Uterus (tissue), 3 donors: ENCODE measurements at regions not wholly inside any gene's neighbourhood (a gene's known extent, or its start where the extent isn't known, plus 50 kb on each side); places are given as distances from the start of the nearest gene placed in this dataset.

Experiments used
- DNase-seq, 2 donors: peaks; one replicate each; pipeline ENCODE4 v3.0.0-alpha.2; 2019 to 2020
- H3K27ac ChIP-seq, 2 donors: fragments of 200-600 bp; sonication (generic); 1 replicate in 1 of 2; 2 replicates in 1 of 2; pipeline ENCODE4 v1.5.1; 2016 to 2018
- H3K27me3 ChIP-seq, 2 donors: fragments of 200-600 bp; sonication (generic); one replicate each; pipeline ENCODE4 v1.5.1; 2018 to 2019; ENCODE audit warnings: control low read depth in 1 of 2
- H3K36me3 ChIP-seq, 2 donors: fragments of 200-600 bp; sonication (generic); one replicate each; pipeline ENCODE4 v1.5.1; 2019; ENCODE audit warnings: control low read depth in 1 of 2
- H3K4me1 ChIP-seq, 2 donors: fragments of 200-600 bp; sonication (generic); one replicate each; pipeline ENCODE4 v1.5.1; 2018 to 2019; ENCODE audit warnings: control low read depth in 1 of 2
- H3K4me3 ChIP-seq, 2 donors: fragments of 200-600 bp; sonication (generic); 1 replicate in 1 of 2; 2 replicates in 1 of 2; pipeline ENCODE4 v1.5.1; 2018 to 2019; ENCODE audit warnings: mild to moderate bottlenecking in 1 of 2
- H3K9me3 ChIP-seq, 2 donors: fragments of 200-600 bp; sonication (generic); one replicate each; pipeline ENCODE4 v1.5.1; 2019; ENCODE audit warnings: control low read depth in 1 of 2
- POLR2A ChIP-seq, 2 donors: fragments of 450-650 bp; IDR thresholded peaks; one replicate each; pipeline ENCODE4 v1.6.1; 2016; ENCODE audit warnings: antibody characterized with exemption in 2 of 2, mild to moderate bottlenecking in 1 of 2, moderate library complexity in 1 of 2
- intact Hi-C: fragments of 100-400 bp; cut with DNase I; formaldehyde crosslinking; loops from one replicate; pipeline ENCODE4 v1.15.1; 2023; ENCODE audit warnings: low total_unique reads
- TF ChIP-seq, protein P1 (sequence below), 4 experiments: fragments of 200-600 bp in 2 of 4; fragments of 450-650 bp in 2 of 4; sonication (generic) in 2 of 4; IDR thresholded peaks; one replicate each; pipeline ENCODE4 v1.5.1; 2016 to 2019; ENCODE audit warnings: antibody characterized with exemption in 4 of 4, mild to moderate bottlenecking in 2 of 4, moderate library complexity in 1 of 4
- donor health status: DM: yes; HTN: yes; CAD: no.

DNA sequence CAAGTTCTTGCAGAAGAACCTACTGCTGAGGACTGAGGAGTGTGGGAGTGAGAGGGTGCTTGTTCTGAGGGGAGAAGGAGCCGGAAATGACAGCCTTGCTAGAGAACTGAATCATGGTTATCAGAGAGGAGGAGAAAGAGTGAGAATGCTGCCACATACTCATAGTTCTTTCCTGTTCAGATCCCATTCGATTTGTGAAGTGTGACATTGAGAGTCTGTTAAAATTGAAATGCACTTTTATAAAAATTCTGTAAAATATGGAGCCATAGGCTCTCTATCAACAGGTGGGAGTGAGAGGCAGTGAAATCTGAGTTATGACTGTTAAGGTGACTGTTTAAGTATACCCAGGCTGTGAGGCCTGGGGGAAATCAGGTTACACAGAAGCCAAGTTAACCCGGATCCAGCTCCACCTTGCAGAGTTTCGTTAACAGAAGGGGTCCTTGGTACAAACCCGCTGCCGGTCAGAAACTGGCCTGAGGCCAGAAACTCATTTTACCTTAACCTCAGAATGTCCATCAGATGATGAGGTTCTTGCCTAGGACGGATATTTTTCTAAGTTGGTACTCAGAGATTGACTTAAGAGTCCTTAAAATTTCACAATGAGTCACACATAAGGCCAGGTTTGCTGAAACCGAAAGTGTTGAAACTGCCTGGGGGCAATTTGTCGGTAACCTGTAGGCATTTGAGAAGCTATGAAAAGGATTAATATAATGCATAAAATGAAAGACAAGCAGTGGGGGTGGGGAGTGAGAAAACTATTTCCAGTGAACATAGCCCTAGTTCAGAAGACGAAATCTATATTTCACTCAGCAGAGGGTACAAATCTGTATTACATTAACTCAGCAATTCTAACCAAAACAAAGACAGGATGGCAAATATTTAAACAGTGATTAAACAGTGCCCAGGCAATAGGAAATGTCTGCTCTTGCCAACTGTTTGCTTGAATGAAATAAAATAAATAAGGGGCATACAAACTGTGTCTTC lies 350.5 kb downstream of the KCNRG start:
- H3K9me3 ChIP-seq: no peaks in the 10 kb centered on the region
- no peak overlapping the region for H3K27ac ChIP-seq
- H3K27me3 ChIP-seq: no peaks in the 10 kb centered on the region
- DNase-seq: no peak
- no peak for TF ChIP-seq POLR2A (IDR thresholded peaks at IDR 0.05)
- TF ChIP-seq, protein P1, sequence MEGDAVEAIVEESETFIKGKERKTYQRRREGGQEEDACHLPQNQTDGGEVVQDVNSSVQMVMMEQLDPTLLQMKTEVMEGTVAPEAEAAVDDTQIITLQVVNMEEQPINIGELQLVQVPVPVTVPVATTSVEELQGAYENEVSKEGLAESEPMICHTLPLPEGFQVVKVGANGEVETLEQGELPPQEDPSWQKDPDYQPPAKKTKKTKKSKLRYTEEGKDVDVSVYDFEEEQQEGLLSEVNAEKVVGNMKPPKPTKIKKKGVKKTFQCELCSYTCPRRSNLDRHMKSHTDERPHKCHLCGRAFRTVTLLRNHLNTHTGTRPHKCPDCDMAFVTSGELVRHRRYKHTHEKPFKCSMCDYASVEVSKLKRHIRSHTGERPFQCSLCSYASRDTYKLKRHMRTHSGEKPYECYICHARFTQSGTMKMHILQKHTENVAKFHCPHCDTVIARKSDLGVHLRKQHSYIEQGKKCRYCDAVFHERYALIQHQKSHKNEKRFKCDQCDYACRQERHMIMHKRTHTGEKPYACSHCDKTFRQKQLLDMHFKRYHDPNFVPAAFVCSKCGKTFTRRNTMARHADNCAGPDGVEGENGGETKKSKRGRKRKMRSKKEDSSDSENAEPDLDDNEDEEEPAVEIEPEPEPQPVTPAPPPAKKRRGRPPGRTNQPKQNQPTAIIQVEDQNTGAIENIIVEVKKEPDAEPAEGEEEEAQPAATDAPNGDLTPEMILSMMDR (IDR thresholded peaks at IDR 0.05): no peak
- H3K4me3 ChIP-seq: no peak overlapping the region
- intact Hi-C loops: no loop called here
- no peaks in the 10 kb centered on the region for H3K36me3 ChIP-seq
- H3K4me1 ChIP-seq: no peaks in the 10 kb centered on the region

DNA sequence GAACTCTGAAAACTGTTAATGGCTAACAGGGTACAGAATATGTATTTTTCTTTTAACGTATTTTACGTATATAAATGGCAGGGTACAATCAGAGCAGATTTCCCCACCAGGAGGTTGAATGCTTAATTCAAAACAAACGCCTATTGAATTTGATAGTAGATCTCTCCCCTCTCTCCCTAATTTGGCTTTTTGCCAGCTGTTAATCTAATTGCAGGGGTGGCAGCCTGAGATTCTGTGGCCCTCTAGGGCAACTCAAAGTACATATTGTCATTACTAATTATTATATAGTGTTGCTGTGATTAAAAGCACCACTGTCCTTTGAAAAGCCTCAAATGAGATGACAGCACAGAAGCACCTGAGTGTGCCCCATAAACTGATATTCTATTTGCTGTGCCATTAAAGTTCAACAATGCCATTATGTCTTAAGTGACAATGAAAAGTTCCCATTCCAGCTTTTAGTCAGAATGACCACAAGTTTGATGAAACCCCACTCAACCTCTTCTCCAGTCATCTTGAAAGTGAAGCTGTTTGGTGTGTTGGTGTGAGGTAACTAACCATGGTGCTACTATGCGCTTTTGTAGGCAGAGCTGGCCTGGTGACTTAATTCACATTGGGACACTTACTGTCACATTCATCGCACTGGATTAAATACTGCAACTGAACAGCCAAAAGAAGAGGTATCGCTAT lies 351.4 kb downstream of the KCNRG start:
- DNase-seq: no peak
- intact Hi-C loops: no loop called here
- H3K27ac ChIP-seq: no peak overlapping the region
- H3K4me3 ChIP-seq: no peak overlapping the region
- no peaks in the 10 kb centered on the region for H3K36me3 ChIP-seq
- no peaks in the 10 kb centered on the region for H3K27me3 ChIP-seq
- H3K4me1 ChIP-seq: no peaks in the 10 kb centered on the region
- H3K9me3 ChIP-seq: no peaks in the 10 kb centered on the region
- TF ChIP-seq, protein P1 (IDR thresholded peaks at IDR 0.05): no peak
- no peak for TF ChIP-seq POLR2A (IDR thresholded peaks at IDR 0.05)

DNA sequence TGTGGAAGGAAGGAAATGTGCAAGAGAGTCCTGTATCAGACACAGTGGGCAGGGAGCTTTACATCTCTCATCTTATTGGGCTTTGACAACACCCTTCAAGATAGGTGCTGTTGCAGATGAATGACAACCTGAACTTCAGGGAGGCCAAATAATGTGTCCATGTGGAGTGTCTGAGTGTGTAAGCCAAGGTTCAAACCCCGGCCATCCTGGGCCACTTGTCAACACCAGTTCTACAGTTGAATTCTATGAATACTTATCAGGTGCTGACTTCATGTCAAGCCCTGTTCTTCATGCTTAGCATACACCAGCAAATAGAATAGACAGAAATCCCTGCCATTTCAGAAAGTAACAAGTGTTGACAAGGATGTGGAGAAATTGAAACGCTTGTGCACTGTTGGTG lies 354.4 kb downstream of the KCNRG start:
- intact Hi-C loops: no loop called here
- TF ChIP-seq, protein P1 (IDR thresholded peaks at IDR 0.05): no peak
- no peak for TF ChIP-seq POLR2A (IDR thresholded peaks at IDR 0.05)
- no peaks in the 10 kb centered on the region for H3K36me3 ChIP-seq
- H3K27me3 ChIP-seq: no peaks in the 10 kb centered on the region
- H3K9me3 ChIP-seq: no peaks in the 10 kb centered on the region
- no peak overlapping the region for H3K27ac ChIP-seq
- H3K4me3 ChIP-seq: no peak overlapping the region
- H3K4me1 ChIP-seq: no peaks in the 10 kb centered on the region
- no peak for DNase-seq

DNA sequence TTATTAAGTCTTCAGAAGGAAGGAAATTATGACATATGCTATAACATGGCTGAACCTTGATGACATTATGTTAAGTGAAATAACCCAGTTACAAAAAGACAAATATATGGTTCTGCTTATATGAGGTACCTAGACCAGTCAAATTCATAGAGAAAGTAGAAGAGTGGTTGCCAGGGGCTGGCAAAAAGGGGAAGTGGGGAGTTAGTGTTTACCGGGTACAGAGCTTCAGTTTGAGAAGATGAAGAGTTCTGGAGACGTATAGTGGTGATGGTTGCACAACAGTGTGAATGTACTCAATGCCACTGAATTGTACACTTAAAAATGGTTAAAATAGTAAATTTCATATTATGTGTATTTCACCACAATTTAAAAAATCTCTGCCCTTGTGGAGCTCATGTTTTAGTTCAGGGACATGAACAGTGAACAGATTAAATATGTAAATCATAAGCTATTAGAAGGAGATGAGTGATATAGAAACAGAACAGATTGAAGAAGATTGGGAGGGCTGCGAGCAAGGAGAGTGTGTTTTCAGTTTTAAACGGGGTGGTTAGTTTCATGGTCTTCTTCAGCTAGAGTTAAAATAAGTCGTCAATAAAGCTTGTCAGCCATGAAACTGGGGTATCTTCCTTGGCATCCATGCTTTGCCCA lies 355.2 kb downstream of the KCNRG start:
- Histone ChIP-seq H3K36me3 (no peaks in the 10 kb centered on the region), H3K27ac (no peak overlapping the region), H3K9me3 (no peaks in the 10 kb centered on the region), H3K27me3 (no peaks in the 10 kb centered on the region), H3K4me1 (no peaks in the 10 kb centered on the region), H3K4me3 (no peak overlapping the region)
- TF ChIP-seq POLR2A (IDR thresholded peaks at IDR 0.05): no peak
- TF ChIP-seq, protein P1 (IDR thresholded peaks at IDR 0.05): no peak
- intact Hi-C loops: no loop called here
- no peak for DNase-seq
